IMR-90 (cell line): ENCODE measurements at regions not wholly inside any gene's neighbourhood (a gene's known extent, or its start where the extent isn't known, plus 50 kb on each side); places are given as distances from the start of the nearest gene placed in this dataset.

Experiments
- ATAC-seq: fragments of 200-7000 bp; cut with Tn5 transposase; 2 replicates; pipeline ENCODE4 v1.9.1; 2020; ENCODE audit warnings: low read depth, mild to moderate bottlenecking, moderate library complexity
- BruUV-seq: library from RNA; stranded (reverse); fragments of 400-500 nt; replicated peaks from 2 replicates; lab custom pipeline; 2021; lab: Mats Ljungman, UMichigan
- CTCF ChIA-PET: fragments of 300-600 bp; formaldehyde crosslinking; extraction: SDS; loops from one replicate; lab custom pipeline; 2021; ENCODE audit warnings: antibody characterized with exemption; lab: Yijun Ruan, JAX
- POLR2A ChIA-PET: fragments of 300-600 bp; sonication (Branson Sonifier 250); formaldehyde crosslinking; loops from one replicate; lab custom pipeline; 2022; ENCODE audit warnings: antibody characterized with exemption; ENCODE audit not compliant: unreplicated experiment; lab: Charles Lee
- DNase-seq: peaks from one replicate; pipeline ENCODE4 v3.0.0; 2013
- H2AFZ ChIP-seq: replicated peaks from 2 replicates; pipeline ENCODE3; 2013; ENCODE audit warnings: low read length, mild to moderate bottlenecking; ENCODE audit not compliant: poor library complexity
- H2AK5ac ChIP-seq: 2 replicates; pipeline ENCODE4 v1.6.1; 2013; ENCODE audit warnings: low read depth, low read length, inconsistent platforms
- H2AK9ac ChIP-seq: replicated peaks from 2 replicates; pipeline ENCODE3; 2013; ENCODE audit warnings: mild to moderate bottlenecking, low read depth, low read length, moderate library complexity; ENCODE audit not compliant: poor library complexity
- H2BK120ac ChIP-seq: 2 replicates; pipeline ENCODE4 v1.6.1; 2013; ENCODE audit warnings: low read depth, low read length, inconsistent platforms
- H2BK15ac ChIP-seq: 3 replicates; pipeline ENCODE4 v1.6.1; 2013; ENCODE audit warnings: low read depth, low read length, inconsistent platforms
- H2BK20ac ChIP-seq: 2 replicates; pipeline ENCODE4 v1.6.1; 2013; ENCODE audit warnings: low read depth, mild to moderate bottlenecking, inconsistent platforms, low read length, moderate library complexity
- H2BK5ac ChIP-seq: 2 replicates; pipeline ENCODE4 v1.6.1; 2013; ENCODE audit warnings: mild to moderate bottlenecking, low read depth, low read length, inconsistent platforms; ENCODE audit not compliant: poor library complexity, severe bottlenecking
- H3K14ac ChIP-seq: replicated peaks from 2 replicates; pipeline ENCODE4 v1.6.1; 2013; ENCODE audit warnings: low read depth, low read length, inconsistent platforms
- H3K18ac ChIP-seq: 2 replicates; pipeline ENCODE4 v1.6.1; 2013; ENCODE audit warnings: low read depth, low read length, control low read depth
- H3K23ac ChIP-seq: 2 replicates; pipeline ENCODE4 v1.6.1; 2013; ENCODE audit warnings: low read depth, low read length, inconsistent platforms
- H3K27ac ChIP-seq: 2 replicates; pipeline ENCODE4 v1.5.1; 2013; ENCODE audit warnings: mild to moderate bottlenecking, control low read depth, low read length; ENCODE audit not compliant: insufficient read depth
- H3K27me3 ChIP-seq: 2 replicates; pipeline ENCODE4 v1.6.1; 2013; ENCODE audit warnings: low read length; ENCODE audit not compliant: control insufficient read depth, insufficient read depth
- H3K36me3 ChIP-seq: 2 replicates; pipeline ENCODE4 v1.6.1; 2013; ENCODE audit warnings: low read length, mixed read lengths; ENCODE audit not compliant: control insufficient read depth, insufficient read depth
- H3K4ac ChIP-seq: 2 replicates; pipeline ENCODE4 v1.6.1; 2013; ENCODE audit warnings: low read depth, low read length, inconsistent platforms
- H3K4me1 ChIP-seq: 2 replicates; pipeline ENCODE4 v1.6.1; 2013; ENCODE audit warnings: low read length, mixed read lengths; ENCODE audit not compliant: control insufficient read depth, insufficient read depth
- H3K4me2 ChIP-seq: 2 replicates; pipeline ENCODE4 v1.6.1; 2013; ENCODE audit warnings: low read depth, mild to moderate bottlenecking, control low read depth, low read length, moderate library complexity
- H3K4me3 ChIP-seq: 2 replicates; pipeline ENCODE4 v1.5.1; 2013; ENCODE audit warnings: low read depth, mild to moderate bottlenecking, control low read depth, low read length, moderate library complexity; ENCODE audit not compliant: insufficient read depth
- H3K56ac ChIP-seq: 2 replicates; pipeline ENCODE4 v1.6.1; 2013; ENCODE audit warnings: low read length, inconsistent platforms; ENCODE audit not compliant: insufficient read depth; ENCODE audit errors: extremely low read depth
- H3K79me1 ChIP-seq, 2 experiments: 2 replicates each; pipeline ENCODE4 v1.6.1; 2013; ENCODE audit warnings: low read length in 2 of 2, inconsistent platforms in 1 of 2, low read depth in 1 of 2
- H3K9ac ChIP-seq: 2 replicates; pipeline ENCODE4 v1.6.1; 2013; ENCODE audit warnings: low read depth, low read length, control low read depth
- H3K9me1 ChIP-seq: 2 replicates; pipeline ENCODE4 v1.6.1; 2013; ENCODE audit warnings: low read length, inconsistent platforms; ENCODE audit not compliant: insufficient read depth
- H3K9me3 ChIP-seq: 2 replicates; pipeline ENCODE4 v1.6.1; 2013; ENCODE audit warnings: low read length; ENCODE audit not compliant: control insufficient read depth, insufficient read depth
- H4K20me1 ChIP-seq: 2 replicates; pipeline ENCODE4 v1.6.1; 2013; ENCODE audit warnings: low read length, inconsistent platforms; ENCODE audit not compliant: insufficient read depth
- H4K5ac ChIP-seq: 2 replicates; pipeline ENCODE4 v1.6.1; 2013; ENCODE audit warnings: mild to moderate bottlenecking, low read depth, low read length, control low read depth
- H4K8ac ChIP-seq, 2 experiments: 2 replicates each; pipeline ENCODE4 v1.6.1; 2013; ENCODE audit warnings: low read depth in 2 of 2, low read length in 2 of 2, control low read depth in 1 of 2, inconsistent platforms in 1 of 2
- H4K91ac ChIP-seq: 2 replicates; pipeline ENCODE4 v1.6.1; 2013; ENCODE audit warnings: low read depth, low read length, inconsistent platforms; ENCODE audit not compliant: insufficient read depth
- BHLHE40 ChIP-seq: fragments of 150-350 bp; IDR thresholded peaks from 2 replicates; pipeline ENCODE4 v1.6.1; 2016; ENCODE audit warnings: mild to moderate bottlenecking, low read depth, low read length
- MAZ ChIP-seq: IDR thresholded peaks from 2 replicates; pipeline ENCODE4 v1.6.1; 2012; ENCODE audit warnings: low read depth, mild to moderate bottlenecking, low read length, improper control_type of control experiment, moderate library complexity, borderline replicate concordance
- MXI1 ChIP-seq: IDR thresholded peaks from 2 replicates; pipeline ENCODE4 v1.6.1; 2012; ENCODE audit warnings: low read depth, mild to moderate bottlenecking, low read length, moderate library complexity, borderline replicate concordance
- RAD21 ChIP-seq: IDR thresholded peaks from 2 replicates; pipeline ENCODE4 v1.6.1; 2012; ENCODE audit warnings: low read length, improper control_type of control experiment
- RFX5 ChIP-seq: IDR thresholded peaks from 2 replicates; pipeline ENCODE4 v1.8.0; 2012; ENCODE audit warnings: low read depth, mild to moderate bottlenecking, low read length, moderate library complexity
- SMC3 ChIP-seq: fragments of 150-350 bp; IDR thresholded peaks from 2 replicates; pipeline ENCODE4 v1.6.1; 2016; ENCODE audit warnings: low read depth, mild to moderate bottlenecking, antibody characterized with exemption, low read length, moderate library complexity
- WGBS, 2 experiments: methylation state at CpG; one replicate each; pipeline versions ENCODE4 v1.1.5 to v1.1.7; 2013; ENCODE audit warnings: missing lambda C conversion rate in 2 of 2; ENCODE audit not compliant: insufficient read length in 1 of 2; ENCODE audit errors: extremely low coverage in 2 of 2; 5-methylcytosine and 5-hydroxymethylcytosine counted together
- dilution Hi-C: fragments of 300-500 bp; cut with HindIII; formaldehyde crosslinking; loops from one replicate; pipeline ENCODE4 v1.14.3; 2018; ENCODE audit warnings: low sequenced_read_pairs; ENCODE audit not compliant: unreplicated experiment
- in situ Hi-C: fragments of 300-500 bp; cut with MboI; formaldehyde crosslinking; loops from 3 replicates; pipeline ENCODE4 v1.14.3; 2019; ENCODE audit warnings: low sequenced_read_pairs, inconsistent platforms, mixed read lengths
- intact Hi-C: fragments of 100-400 bp; cut with micrococcal nuclease; formaldehyde crosslinking; loops from 2 replicates; pipeline ENCODE4 v1.10.0; 2022
- TF ChIP-seq, protein P1 (sequence below): fragments of 150-350 bp; IDR thresholded peaks from 2 replicates; pipeline ENCODE4 v1.6.1; 2016; ENCODE audit warnings: low read depth, mild to moderate bottlenecking, low read length, moderate library complexity, borderline replicate concordance
- TF ChIP-seq, protein P2 (sequence below): conservative IDR thresholded peaks from 2 replicates; pipeline ENCODE4 v1.5.1; 2012; ENCODE audit warnings: mild to moderate bottlenecking, low read depth, low read length, improper control_type of control experiment
- TF ChIP-seq, protein P3 (sequence below): fragments of 150-350 bp; IDR thresholded peaks from 2 replicates; pipeline ENCODE4 v1.6.1; 2017; ENCODE audit warnings: mild to moderate bottlenecking, antibody characterized with exemption, low read length, low read depth

DNA sequence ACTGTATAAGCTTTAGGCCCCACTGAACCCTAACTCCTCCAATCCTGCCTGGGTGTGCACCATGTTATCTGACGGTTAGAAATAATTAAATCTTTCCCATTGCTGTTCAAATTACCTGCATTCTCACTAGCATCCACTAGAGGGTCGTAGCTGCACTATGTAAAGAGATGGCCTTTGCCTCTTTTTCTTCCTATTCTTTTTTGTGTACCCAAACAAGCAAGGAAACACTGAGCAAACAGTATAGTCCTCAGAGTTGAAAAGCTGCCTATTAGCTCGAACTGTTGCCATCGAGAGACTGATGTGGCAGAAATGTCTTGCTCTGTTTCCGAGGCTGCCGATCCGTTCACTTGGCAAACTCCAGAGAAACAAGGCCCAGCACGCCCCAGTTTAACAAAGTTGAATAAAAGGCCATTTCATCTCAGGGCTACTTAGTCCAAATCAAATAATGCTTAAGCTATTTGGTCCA is 163.8 kb upstream of the TRPM3 start:
- H3K79me1 ChIP-seq: no peaks in the 10 kb centered on the region
- CTCF ChIA-PET: interaction anchor here (0.5 to 1.7 kb wide), 14 partner anchors 9 to 1575 kb away, joined by 3 to 8 read pairs (median 3); no protein-coding TSS in a partner anchor
- in situ Hi-C loops: loop anchor here (25.0 kb wide), 2 partner anchors 102 to 527 kb away; no protein-coding TSS in a partner anchor
- 39% methylated on average over 6 of the region's 8 CpGs; no CpG with 5 or more reads in 1 of the 2 experiments for WGBS, 2 experiments
- H3K27me3 ChIP-seq: no peaks in the 10 kb centered on the region
- no peak overlapping the region for H2BK15ac ChIP-seq
- H3K27ac ChIP-seq: no peak overlapping the region
- H2AFZ ChIP-seq: no peak overlapping the region
- H3K9me1 ChIP-seq: no peaks in the 10 kb centered on the region
- H3K9ac ChIP-seq: no peak overlapping the region
- dilution Hi-C loops: no loop called here
- H4K5ac ChIP-seq: no peak overlapping the region
- no peak overlapping the region for H3K14ac ChIP-seq
- H4K91ac ChIP-seq: no peak overlapping the region
- no peaks in the 10 kb centered on the region for H3K9me3 ChIP-seq
- peak; percentile 91 for ATAC-seq
- no peak overlapping the region for H2BK20ac ChIP-seq
- H2BK5ac ChIP-seq: no peak overlapping the region
- POLR2A ChIA-PET: no interaction called here
- H2BK120ac ChIP-seq: no peak overlapping the region
- BruUV-seq: no TSS peak
- no peak overlapping the region for H3K4me2 ChIP-seq
- H4K20me1 ChIP-seq: no peaks in the 10 kb centered on the region
- TF ChIP-seq BHLHE40 (no peak), SMC3 (peak; percentile 57), MAZ (no peak), RFX5 (no peak), MXI1 (no peak), RAD21 (peak; percentile 77)
- TF ChIP-seq, protein P1, sequence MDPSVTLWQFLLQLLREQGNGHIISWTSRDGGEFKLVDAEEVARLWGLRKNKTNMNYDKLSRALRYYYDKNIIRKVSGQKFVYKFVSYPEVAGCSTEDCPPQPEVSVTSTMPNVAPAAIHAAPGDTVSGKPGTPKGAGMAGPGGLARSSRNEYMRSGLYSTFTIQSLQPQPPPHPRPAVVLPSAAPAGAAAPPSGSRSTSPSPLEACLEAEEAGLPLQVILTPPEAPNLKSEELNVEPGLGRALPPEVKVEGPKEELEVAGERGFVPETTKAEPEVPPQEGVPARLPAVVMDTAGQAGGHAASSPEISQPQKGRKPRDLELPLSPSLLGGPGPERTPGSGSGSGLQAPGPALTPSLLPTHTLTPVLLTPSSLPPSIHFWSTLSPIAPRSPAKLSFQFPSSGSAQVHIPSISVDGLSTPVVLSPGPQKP: no peak
- TF ChIP-seq, protein P2, sequence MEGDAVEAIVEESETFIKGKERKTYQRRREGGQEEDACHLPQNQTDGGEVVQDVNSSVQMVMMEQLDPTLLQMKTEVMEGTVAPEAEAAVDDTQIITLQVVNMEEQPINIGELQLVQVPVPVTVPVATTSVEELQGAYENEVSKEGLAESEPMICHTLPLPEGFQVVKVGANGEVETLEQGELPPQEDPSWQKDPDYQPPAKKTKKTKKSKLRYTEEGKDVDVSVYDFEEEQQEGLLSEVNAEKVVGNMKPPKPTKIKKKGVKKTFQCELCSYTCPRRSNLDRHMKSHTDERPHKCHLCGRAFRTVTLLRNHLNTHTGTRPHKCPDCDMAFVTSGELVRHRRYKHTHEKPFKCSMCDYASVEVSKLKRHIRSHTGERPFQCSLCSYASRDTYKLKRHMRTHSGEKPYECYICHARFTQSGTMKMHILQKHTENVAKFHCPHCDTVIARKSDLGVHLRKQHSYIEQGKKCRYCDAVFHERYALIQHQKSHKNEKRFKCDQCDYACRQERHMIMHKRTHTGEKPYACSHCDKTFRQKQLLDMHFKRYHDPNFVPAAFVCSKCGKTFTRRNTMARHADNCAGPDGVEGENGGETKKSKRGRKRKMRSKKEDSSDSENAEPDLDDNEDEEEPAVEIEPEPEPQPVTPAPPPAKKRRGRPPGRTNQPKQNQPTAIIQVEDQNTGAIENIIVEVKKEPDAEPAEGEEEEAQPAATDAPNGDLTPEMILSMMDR: peak; percentile 82
- TF ChIP-seq, protein P3, sequence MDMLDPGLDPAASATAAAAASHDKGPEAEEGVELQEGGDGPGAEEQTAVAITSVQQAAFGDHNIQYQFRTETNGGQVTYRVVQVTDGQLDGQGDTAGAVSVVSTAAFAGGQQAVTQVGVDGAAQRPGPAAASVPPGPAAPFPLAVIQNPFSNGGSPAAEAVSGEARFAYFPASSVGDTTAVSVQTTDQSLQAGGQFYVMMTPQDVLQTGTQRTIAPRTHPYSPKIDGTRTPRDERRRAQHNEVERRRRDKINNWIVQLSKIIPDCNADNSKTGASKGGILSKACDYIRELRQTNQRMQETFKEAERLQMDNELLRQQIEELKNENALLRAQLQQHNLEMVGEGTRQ: no peak
- peak; percentile 54 for DNase-seq
- intact Hi-C loops: loop anchor here (5.0 kb wide), 2 partner anchors 522 to 742 kb away; no protein-coding TSS in a partner anchor
- no peak overlapping the region for H2AK5ac ChIP-seq
- H3K18ac ChIP-seq: no peak overlapping the region
- H3K4me1 ChIP-seq: no peaks in the 10 kb centered on the region
- no peak overlapping the region for H3K56ac ChIP-seq
- no peak overlapping the region for H4K8ac ChIP-seq
- H3K23ac ChIP-seq: no peak overlapping the region
- no peaks in the 10 kb centered on the region for H3K36me3 ChIP-seq
- no peak overlapping the region for H3K4ac ChIP-seq
- no peak overlapping the region for H3K4me3 ChIP-seq
- no peak overlapping the region for H2AK9ac ChIP-seq
